Prostate gland (tissue), 2 donors: ENCODE measurements at regions not wholly inside any gene's neighbourhood (a gene's known extent, or its start where the extent isn't known, plus 50 kb on each side); places are given as distances from the start of the nearest gene placed in this dataset.

Source experiments
- DNase-seq: peaks from one replicate; pipeline ENCODE4 v3.0.0-alpha.2; 2019; ENCODE audit warnings: low spot score
- H3K27ac ChIP-seq, 2 donors: fragments of 200-600 bp; sonication (generic); 2 replicates each; pipeline ENCODE4 v1.5.1; 2017 to 2019
- H3K27me3 ChIP-seq: fragments of 200-600 bp; sonication (generic); replicated peaks from 2 replicates; pipeline ENCODE4 v1.5.1; 2019; ENCODE audit not compliant: insufficient read depth
- H3K36me3 ChIP-seq, 2 donors: fragments of 200-600 bp; sonication (generic); 1 replicate in 1 of 2; 2 replicates in 1 of 2; pipeline versions ENCODE4 v1.5.1 to v1.8.1; 2017 to 2019
- H3K4me1 ChIP-seq: fragments of 200-600 bp; sonication (generic); replicated peaks from 2 replicates; pipeline ENCODE4 v1.5.1; 2019
- H3K4me3 ChIP-seq, 2 donors: fragments of 200-600 bp; sonication (generic); 2 replicates each; pipeline ENCODE4 v1.5.1; 2017 to 2019
- H3K9me3 ChIP-seq: fragments of 200-600 bp; sonication (generic); 2 replicates; pipeline ENCODE4 v1.5.1; 2017
- POLR2A ChIP-seq: fragments of 450-650 bp; IDR thresholded peaks from one replicate; pipeline ENCODE4 v1.6.1; 2016; ENCODE audit warnings: antibody characterized with exemption, mild to moderate bottlenecking
- POLR2AphosphoS5 ChIP-seq: sonication (generic); formaldehyde crosslinking; IDR thresholded peaks from one replicate; pipeline ENCODE4 v1.6.1; 2017; ENCODE audit warnings: antibody characterized with exemption
- WGBS: methylation state at CpG from one replicate; pipeline ENCODE4 v1.1.5; 2018; 5-methylcytosine and 5-hydroxymethylcytosine counted together
- intact Hi-C: fragments of 100-400 bp; cut with DNase I; formaldehyde crosslinking; loops from one replicate; pipeline ENCODE4 v1.14.2; 2022
- TF ChIP-seq, protein P1 (sequence below), 4 experiments: fragments of 200-600 bp in 2 of 4; fragments of 450-650 bp in 2 of 4; sonication (generic) in 2 of 4; IDR thresholded peaks; 1 replicate in 3 of 4; 2 replicates in 1 of 4; pipeline ENCODE4 v1.5.1; 2016 to 2019; ENCODE audit warnings: antibody characterized with exemption in 4 of 4, mild to moderate bottlenecking in 2 of 4, moderate library complexity in 2 of 4

DNA sequence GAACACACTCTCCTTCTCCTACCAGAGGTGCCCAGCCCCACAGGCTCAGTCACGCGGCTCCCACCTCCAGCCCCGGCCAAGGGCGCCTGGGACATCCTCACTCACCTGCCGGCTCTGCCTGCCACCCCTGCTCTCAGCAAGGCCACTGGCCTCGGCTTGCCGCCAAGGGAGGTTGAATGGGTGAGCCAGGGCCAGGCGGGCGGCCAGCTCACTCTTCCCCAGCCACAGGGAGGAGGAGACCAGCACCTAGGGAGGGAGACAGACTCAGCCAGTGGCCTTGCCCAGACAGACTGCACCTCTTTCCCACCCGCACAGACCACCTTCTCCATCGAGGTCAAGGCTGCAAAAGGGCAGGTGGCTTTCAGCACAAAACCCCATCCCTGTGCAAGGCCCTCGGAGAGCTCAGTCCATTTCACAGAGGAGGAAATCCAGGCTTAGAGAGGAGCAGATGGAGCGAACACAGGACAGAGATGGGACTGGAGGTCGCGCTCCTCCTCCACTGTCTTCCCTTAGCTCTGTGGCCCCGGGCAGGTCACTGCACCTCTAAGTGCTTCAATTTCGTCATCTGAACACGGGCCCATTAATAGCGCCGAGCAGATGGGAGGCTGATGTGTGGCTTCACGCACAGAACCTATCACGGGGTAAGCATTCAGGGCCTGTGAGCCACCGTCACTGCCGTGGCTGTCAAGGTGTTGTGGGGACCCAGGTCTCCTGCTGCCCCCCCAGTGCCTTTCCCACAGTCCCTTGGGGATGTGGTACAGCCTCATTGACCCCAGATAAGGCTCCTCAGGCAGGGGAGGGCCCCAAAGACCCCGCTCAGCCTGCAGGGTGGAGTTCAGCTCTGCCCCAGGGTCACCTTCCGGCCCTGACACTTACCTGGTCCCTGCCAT is 56.1 kb downstream of the RMI2 start:
- Histone ChIP-seq H3K4me3 (no peak overlapping the region), H3K27ac (no peak overlapping the region), H3K36me3 (no peaks in the 10 kb centered on the region), H3K27me3 (no peaks in the 10 kb centered on the region), H3K9me3 (no peaks in the 10 kb centered on the region), H3K4me1 (no peaks in the 10 kb centered on the region)
- no peak for DNase-seq
- WGBS: 67% methylated on average over 25 of the region's 26 CpGs
- no peak for TF ChIP-seq POLR2A
- intact Hi-C loops: no loop called here

DNA sequence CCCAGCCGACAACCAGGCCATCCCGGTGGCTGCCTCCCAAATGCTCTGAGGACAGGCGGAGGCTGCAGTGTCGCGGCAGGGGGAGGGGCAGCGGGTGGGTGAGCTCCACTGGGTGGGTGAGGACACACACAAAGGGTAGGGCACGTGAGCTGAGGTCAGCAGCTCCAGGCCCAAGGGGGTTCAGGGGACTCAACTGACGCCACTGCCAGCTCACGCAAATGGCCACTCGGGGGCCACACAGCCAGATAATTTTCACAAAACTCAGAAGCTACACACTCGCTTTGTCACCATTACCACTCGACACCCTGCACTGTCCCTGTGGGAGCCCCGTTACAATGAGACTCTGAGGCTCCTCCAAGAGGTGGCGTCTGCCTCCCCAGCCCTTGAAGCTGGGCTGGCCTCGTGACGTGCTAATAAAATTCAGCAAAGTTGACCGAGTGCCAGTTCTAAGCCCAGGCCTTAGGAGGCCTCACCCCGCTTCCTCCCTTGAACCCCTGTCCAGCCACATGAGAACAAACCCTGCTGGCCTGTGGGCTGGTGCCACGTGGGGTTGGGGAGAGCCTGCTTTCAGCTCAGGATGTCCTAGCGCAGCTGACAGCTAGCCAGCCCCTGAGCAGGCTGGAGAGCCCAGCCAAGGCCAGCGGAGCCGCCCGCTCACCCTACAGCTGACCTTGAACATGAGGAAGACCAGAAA is 56.9 kb downstream of the RMI2 start:
- Histone ChIP-seq H3K27ac (no peak overlapping the region), H3K27me3 (no peaks in the 10 kb centered on the region), H3K4me1 (no peaks in the 10 kb centered on the region), H3K36me3 (no peaks in the 10 kb centered on the region), H3K4me3 (no peak overlapping the region), H3K9me3 (no peaks in the 10 kb centered on the region)
- TF ChIP-seq POLR2AphosphoS5 (peak; percentile 37), POLR2A (no peak)
- TF ChIP-seq, protein P1, sequence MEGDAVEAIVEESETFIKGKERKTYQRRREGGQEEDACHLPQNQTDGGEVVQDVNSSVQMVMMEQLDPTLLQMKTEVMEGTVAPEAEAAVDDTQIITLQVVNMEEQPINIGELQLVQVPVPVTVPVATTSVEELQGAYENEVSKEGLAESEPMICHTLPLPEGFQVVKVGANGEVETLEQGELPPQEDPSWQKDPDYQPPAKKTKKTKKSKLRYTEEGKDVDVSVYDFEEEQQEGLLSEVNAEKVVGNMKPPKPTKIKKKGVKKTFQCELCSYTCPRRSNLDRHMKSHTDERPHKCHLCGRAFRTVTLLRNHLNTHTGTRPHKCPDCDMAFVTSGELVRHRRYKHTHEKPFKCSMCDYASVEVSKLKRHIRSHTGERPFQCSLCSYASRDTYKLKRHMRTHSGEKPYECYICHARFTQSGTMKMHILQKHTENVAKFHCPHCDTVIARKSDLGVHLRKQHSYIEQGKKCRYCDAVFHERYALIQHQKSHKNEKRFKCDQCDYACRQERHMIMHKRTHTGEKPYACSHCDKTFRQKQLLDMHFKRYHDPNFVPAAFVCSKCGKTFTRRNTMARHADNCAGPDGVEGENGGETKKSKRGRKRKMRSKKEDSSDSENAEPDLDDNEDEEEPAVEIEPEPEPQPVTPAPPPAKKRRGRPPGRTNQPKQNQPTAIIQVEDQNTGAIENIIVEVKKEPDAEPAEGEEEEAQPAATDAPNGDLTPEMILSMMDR (IDR thresholded peaks at IDR 0.05): peak in 1 of 4 experiments; percentile 27
- WGBS: 66% methylated on average over 21 of the region's 23 CpGs
- intact Hi-C loops: no loop called here
- DNase-seq: peak; percentile 34

DNA sequence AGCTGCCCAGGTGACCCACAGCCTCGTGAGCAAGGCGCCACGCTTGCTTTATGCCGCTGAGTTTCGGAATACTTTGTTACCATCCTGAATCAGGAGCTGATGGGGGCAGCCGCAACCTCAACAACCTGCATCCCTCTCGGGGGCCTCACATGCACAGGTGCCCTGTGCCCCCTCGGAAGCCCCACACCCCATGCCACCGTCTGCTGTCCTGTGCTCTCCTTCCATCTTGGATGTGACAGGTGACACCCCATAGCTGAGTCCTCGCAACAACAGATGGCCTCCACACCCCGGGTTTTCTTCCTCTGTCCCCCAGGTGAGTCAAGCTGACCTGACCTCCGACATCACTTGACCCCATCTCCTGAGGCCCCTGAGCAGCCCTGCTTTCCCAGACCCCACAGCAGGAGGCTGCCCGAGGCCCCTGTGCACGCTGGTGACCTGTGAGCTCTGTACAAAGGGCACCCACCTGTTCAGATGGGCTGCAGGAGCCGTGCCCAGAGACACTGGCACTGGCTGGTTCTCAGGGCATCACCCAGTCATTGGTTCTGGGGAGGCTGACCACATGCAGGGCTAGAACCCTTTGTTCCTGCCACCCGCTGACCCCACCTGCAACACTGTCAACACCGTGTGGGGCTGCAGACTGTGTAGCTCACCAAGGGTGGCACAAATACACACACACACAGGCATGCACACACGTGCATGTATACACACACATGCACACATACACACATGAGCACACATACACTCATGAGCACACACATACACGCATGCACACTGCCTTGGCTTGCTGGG is 57.7 kb downstream of the RMI2 start:
- H3K27me3 ChIP-seq: no peaks in the 10 kb centered on the region
- H3K36me3 ChIP-seq: no peaks in the 10 kb centered on the region
- no peak overlapping the region for H3K27ac ChIP-seq
- DNase-seq: no peak
- TF ChIP-seq, protein P1 (IDR thresholded peaks at IDR 0.05): no peak
- TF ChIP-seq POLR2A (no peak), POLR2AphosphoS5 (no peak)
- WGBS: 87% methylated on average over 19 of the region's 19 CpGs
- no peak overlapping the region for H3K4me3 ChIP-seq
- H3K4me1 ChIP-seq: no peaks in the 10 kb centered on the region
- H3K9me3 ChIP-seq: no peaks in the 10 kb centered on the region
- intact Hi-C loops: no loop called here

DNA sequence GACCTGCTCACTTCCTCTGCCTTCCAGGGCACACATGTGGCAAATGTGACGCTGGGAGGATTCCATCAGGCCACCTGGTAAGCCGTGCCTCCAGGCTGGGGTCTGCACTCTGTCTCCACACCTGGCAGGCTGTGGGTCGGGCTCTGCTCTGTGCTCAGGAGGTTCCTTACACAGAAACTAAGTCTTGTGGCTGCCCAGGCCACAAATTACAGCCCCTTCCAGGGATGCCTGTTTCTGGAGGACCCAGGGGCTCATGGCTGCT is 58.2 kb downstream of the RMI2 start:
- DNase-seq: no peak
- Histone ChIP-seq H3K36me3 (no peaks in the 10 kb centered on the region), H3K9me3 (no peaks in the 10 kb centered on the region), H3K27ac (no peak overlapping the region), H3K4me3 (no peak overlapping the region), H3K4me1 (no peaks in the 10 kb centered on the region), H3K27me3 (no peaks in the 10 kb centered on the region)
- WGBS: 84% methylated on average over 3 of the region's 3 CpGs
- TF ChIP-seq, protein P1 (IDR thresholded peaks at IDR 0.05): no peak
- no peak for TF ChIP-seq POLR2A
- TF ChIP-seq POLR2AphosphoS5: no peak
- intact Hi-C loops: no loop called here

DNA sequence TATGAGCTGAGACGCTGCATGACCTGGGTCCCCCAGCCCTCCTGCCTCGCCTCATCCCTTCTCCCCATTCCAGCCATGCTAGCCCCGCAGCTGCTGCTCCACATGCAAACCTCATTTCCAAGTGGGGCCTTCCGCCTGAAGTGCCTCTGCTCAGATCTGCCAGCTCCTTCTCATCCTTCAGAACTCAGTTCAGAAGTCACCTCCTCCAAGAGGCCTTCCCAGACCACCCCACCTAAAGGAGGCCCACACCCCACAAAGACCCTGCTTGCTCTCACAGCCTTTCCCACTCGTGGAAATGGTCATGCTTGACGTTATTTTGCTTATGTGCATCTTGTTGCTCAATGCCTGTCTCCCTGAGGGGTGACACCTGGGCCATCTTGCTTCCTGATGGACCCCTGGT is 58.7 kb downstream of the RMI2 start:
- no peak overlapping the region for H3K27ac ChIP-seq
- H3K4me1 ChIP-seq: no peaks in the 10 kb centered on the region
- TF ChIP-seq POLR2A: no peak
- TF ChIP-seq, protein P1 (IDR thresholded peaks at IDR 0.05): no peak
- no peak for TF ChIP-seq POLR2AphosphoS5
- 94% methylated on average over 6 of the region's 6 CpGs for WGBS
- no peaks in the 10 kb centered on the region for H3K36me3 ChIP-seq
- H3K4me3 ChIP-seq: no peak overlapping the region
- intact Hi-C loops: no loop called here
- H3K9me3 ChIP-seq: no peaks in the 10 kb centered on the region
- H3K27me3 ChIP-seq: no peaks in the 10 kb centered on the region
- no peak for DNase-seq
